HL-60 (cell line): ENCODE measurements at regions not wholly inside any gene's neighbourhood (a gene's known extent, or its start where the extent isn't known, plus 50 kb on each side); places are given as distances from the start of the nearest gene placed in this dataset.

ENCODE experiments used
- CTCF ChIP-seq: IDR thresholded peaks from one replicate; pipeline ENCODE4 v1.5.1; 2011; ENCODE audit warnings: low read length, control low read depth, inconsistent platforms; ENCODE audit not compliant: insufficient read depth
- REST ChIP-seq: IDR thresholded peaks from 2 replicates; pipeline ENCODE4 v1.6.1; 2012; ENCODE audit warnings: low read depth; ENCODE audit not compliant: insufficient replicate concordance

GRCh38 chr17:13734880-13735279 lies 133.2 kb upstream of the HS3ST3A1 start:
- TF ChIP-seq REST (no peak), CTCF (no peak)
